Body of pancreas (tissue), 4 donors: ENCODE measurements at regions not wholly inside any gene's neighbourhood (a gene's known extent, or its start where the extent isn't known, plus 50 kb on each side); places are given as distances from the start of the nearest gene placed in this dataset.
A peak's percentile ranks its signal among the peaks of the same experiment; 100 is the strongest.

Experiments used
- ATAC-seq: fragments of 150-250 bp; one replicate; pipeline ENCODE4 v1.9.1; 2016
- DNase-seq, 4 donors: peaks; one replicate each; pipeline ENCODE4 v3.0.0-alpha.2; 2019
- H3K27ac ChIP-seq, 4 donors: fragments of 200-600 bp; sonication (generic); 1 replicate in 3 of 4; 2 replicates in 1 of 4; pipeline versions ENCODE4 v1.5.1 to v1.6.1; 2016 to 2019; ENCODE audit warnings: mild to moderate bottlenecking in 1 of 4, mixed read lengths in 1 of 4, moderate library complexity in 1 of 4
- H3K27me3 ChIP-seq, 2 donors: fragments of 200-600 bp; sonication (generic); one replicate each; pipeline ENCODE4 v1.6.0; 2016; ENCODE audit warnings: mild to moderate bottlenecking in 1 of 2
- H3K36me3 ChIP-seq, 2 donors: fragments of 200-600 bp; sonication (generic); replicated peaks in 1 of 2; 2 replicates each; pipeline ENCODE4 v1.5.1; 2016; ENCODE audit warnings: low read depth in 2 of 2; ENCODE audit not compliant: insufficient read depth in 1 of 2
- H3K4me1 ChIP-seq: fragments of 200-600 bp; sonication (generic); one replicate; pipeline ENCODE4 v1.6.0; 2016
- H3K4me3 ChIP-seq, 2 donors: fragments of 200-600 bp; sonication (generic); 1 replicate in 1 of 2; 2 replicates in 1 of 2; pipeline ENCODE4 v1.5.1; 2016 to 2019
- H3K9me3 ChIP-seq, 3 donors: fragments of 200-600 bp; sonication (generic); 1 replicate in 2 of 3; 2 replicates in 1 of 3; pipeline ENCODE4 v1.5.1; 2016
- CTCF ChIP-seq, 7 experiments: fragments of 450-650 bp in 4 of 7; fragments of 200-600 bp in 3 of 7; sonication (generic) in 3 of 7; IDR thresholded peaks; one replicate each; pipeline ENCODE4 v1.5.1; 2016 to 2019; ENCODE audit warnings: antibody characterized with exemption in 7 of 7
- POLR2A ChIP-seq, 3 donors: fragments of 450-650 bp; IDR thresholded peaks; one replicate each; pipeline ENCODE4 v1.6.1; 2016; ENCODE audit warnings: antibody characterized with exemption in 3 of 3, mild to moderate bottlenecking in 2 of 3
- WGBS, 2 donors: methylation state at CpG; one replicate each; pipeline ENCODE4 v1.1.5; 2017; 5-methylcytosine and 5-hydroxymethylcytosine counted together
- intact Hi-C: fragments of 100-400 bp; cut with DNase I; formaldehyde crosslinking; loops from one replicate; pipeline ENCODE4 v1.15.1; 2023

GRCh38 chr1:60277269-60277668 is 203.7 kb upstream of the C1orf87 start:
- Histone ChIP-seq H3K27me3 (no peaks in the 10 kb centered on the region), H3K9me3 (no peaks in the 10 kb centered on the region), H3K27ac (no peak overlapping the region), H3K36me3 (no peaks in the 10 kb centered on the region), H3K4me3 (no peak overlapping the region), H3K4me1 (peaks cover 61% of the 10 kb centered on the region)
- intact Hi-C loops = no loop called here
- 35 to 45% methylated on average over 2 of the region's 2 CpGs for WGBS, 2 donors
- ATAC-seq = peak; percentile 53
- DNase-seq = peak in 2 of 4 donors; percentile 9 to 20
- TF ChIP-seq POLR2A (IDR thresholded peaks at IDR 0.05) (no peak), CTCF (IDR thresholded peaks at IDR 0.05) (no peak)

GRCh38 chr1:60274422-60275290 is 201.1 kb upstream of the C1orf87 start:
- H3K4me3 ChIP-seq = no peak overlapping the region
- peak overlapping the region in 3 of 4 donors; percentile 4 to 42 (median 38) for H3K27ac ChIP-seq
- H3K4me1 ChIP-seq = peaks cover 44% of the 10 kb centered on the region
- WGBS, 2 donors = 29 to 36% methylated on average over 8 of the region's 8 CpGs
- no peak for TF ChIP-seq POLR2A (IDR thresholded peaks at IDR 0.05)
- no peak for TF ChIP-seq CTCF (IDR thresholded peaks at IDR 0.05)
- ATAC-seq (peak; percentile 90), DNase-seq (peak in 2 of 4 donors; percentile 9 to 11)
- intact Hi-C loops = no loop called here
- H3K9me3 ChIP-seq = no peaks in the 10 kb centered on the region
- H3K27me3 ChIP-seq = no peaks in the 10 kb centered on the region
- H3K36me3 ChIP-seq = no peaks in the 10 kb centered on the region

- Histone ChIP-seq H3K27me3 (no peaks in the 10 kb centered on the region), H3K27ac (no peak overlapping the region), H3K36me3 (no peaks in the 10 kb centered on the region), H3K9me3 (no peaks in the 10 kb centered on the region), H3K4me3 (no peak overlapping the region), H3K4me1 (peaks cover 44% of the 10 kb centered on the region)
- intact Hi-C loops = no loop called here
- WGBS, 2 donors = 86 to 88% methylated on average over 1 of the region's 1 CpG
- ATAC-seq = no peak
- DNase-seq = no peak
- TF ChIP-seq CTCF (IDR thresholded peaks at IDR 0.05) = no peak
- TF ChIP-seq POLR2A (IDR thresholded peaks at IDR 0.05) = no peak
Measured at GRCh38 chr1:60273185-60273584, 199.6 kb upstream of the C1orf87 start.

- Histone ChIP-seq H3K4me3 (no peak overlapping the region), H3K9me3 (no peaks in the 10 kb centered on the region), H3K4me1 (peaks cover 29% of the 10 kb centered on the region), H3K27me3 (no peaks in the 10 kb centered on the region), H3K36me3 (no peaks in the 10 kb centered on the region), H3K27ac (no peak overlapping the region)
- intact Hi-C loops = no loop called here
- ATAC-seq = no peak
- 90 to 95% methylated on average over 15 of the region's 15 CpGs for WGBS, 2 donors
- no peak for DNase-seq
- TF ChIP-seq CTCF (IDR thresholded peaks at IDR 0.05) = no peak
- no peak for TF ChIP-seq POLR2A (IDR thresholded peaks at IDR 0.05)
Measured at GRCh38 chr1:60271041-60271440, 197.5 kb upstream of the C1orf87 start.

- no peak for TF ChIP-seq CTCF (IDR thresholded peaks at IDR 0.05)
- TF ChIP-seq POLR2A (IDR thresholded peaks at IDR 0.05) = no peak
- Histone ChIP-seq H3K4me1 (peaks cover 3% of the 10 kb centered on the region), H3K4me3 (no peak overlapping the region), H3K9me3 (no peaks in the 10 kb centered on the region), H3K27ac (no peak overlapping the region), H3K27me3 (no peaks in the 10 kb centered on the region), H3K36me3 (no peaks in the 10 kb centered on the region)
- WGBS, 2 donors = 77 to 93% methylated on average over 2 of the region's 2 CpGs
- ATAC-seq (no peak), DNase-seq (no peak)
- intact Hi-C loops = no loop called here
Measured at GRCh38 chr1:60268451-60268850, 194.9 kb upstream of the C1orf87 start.
